GM18951 (cell line): ENCODE measurements at regions not wholly inside any gene's neighbourhood (a gene's known extent, or its start where the extent isn't known, plus 50 kb on each side); places are given as distances from the start of the nearest gene placed in this dataset.

Experiments used
- POLR2A ChIP-seq: IDR thresholded peaks from 4 replicates; pipeline ENCODE4 v1.6.1; 2011; ENCODE audit warnings: mild to moderate bottlenecking; ENCODE audit not compliant: insufficient read length, insufficient read depth; ENCODE audit errors: extremely low read depth
- in situ Hi-C: fragments of 300-500 bp; cut with MboI; formaldehyde crosslinking; loops from one replicate; pipeline ENCODE4 v1.12.0; 2022; ENCODE audit warnings: low sequenced_read_pairs, mixed read lengths, inconsistent platforms; ENCODE audit not compliant: unreplicated experiment

GRCh38 chr6:137954253-137954652 lies 87.2 kb downstream of the TNFAIP3 start:
- in situ Hi-C loops, result no loop called here
- no peak for TF ChIP-seq POLR2A

- in situ Hi-C loops, result no loop called here
- TF ChIP-seq POLR2A, result no peak
Measured at GRCh38 chr6:137956098-137956488, 89.0 kb downstream of the TNFAIP3 start.

DNA sequence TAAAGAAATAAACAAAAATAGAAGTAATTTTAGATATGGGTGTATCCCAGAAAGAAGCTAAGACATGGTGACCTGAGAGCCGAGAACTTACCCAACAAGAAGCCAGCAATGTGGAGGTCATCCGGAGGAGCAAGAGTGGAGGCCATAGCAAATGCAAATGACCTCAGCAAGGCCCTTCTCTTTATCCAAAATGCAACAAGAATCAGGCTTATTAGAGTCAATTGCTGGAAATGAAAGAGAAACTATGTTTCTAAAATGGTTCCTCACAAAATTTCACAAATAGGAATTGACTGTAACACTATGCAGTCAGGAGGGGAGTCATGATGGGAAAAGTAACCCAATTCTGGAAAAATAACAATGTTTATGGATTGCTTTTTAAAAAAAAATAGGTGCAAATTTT lies 90.4 kb downstream of the TNFAIP3 start:
- in situ Hi-C loops, result no loop called here
- no peak for TF ChIP-seq POLR2A

- in situ Hi-C loops, result no loop called here
- no peak for TF ChIP-seq POLR2A
Measured at GRCh38 chr6:137958811-137959565, 91.9 kb downstream of the TNFAIP3 start.

- in situ Hi-C loops, result no loop called here
- TF ChIP-seq POLR2A, result no peak
Measured at GRCh38 chr6:137962725-137963124, 95.7 kb downstream of the TNFAIP3 start.

DNA sequence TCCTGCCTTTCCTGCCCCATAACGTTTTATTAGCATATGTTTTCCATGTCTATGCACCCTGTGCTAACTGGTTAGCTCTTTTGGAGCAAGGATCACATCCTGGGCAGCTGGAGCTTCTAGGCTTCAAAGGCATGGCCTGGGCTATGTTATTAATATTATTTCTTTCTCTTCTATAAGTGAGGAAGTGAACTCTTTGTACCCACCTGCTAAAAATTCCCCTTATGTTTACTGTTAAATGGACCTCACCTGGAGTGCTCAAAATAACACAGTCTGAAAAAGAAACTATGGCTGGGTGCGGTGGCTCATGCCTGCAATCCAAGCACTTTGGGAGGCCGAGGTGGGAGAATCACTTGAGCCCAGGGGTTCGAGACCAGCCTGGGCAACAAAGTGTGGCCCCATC lies 97.8 kb downstream of the TNFAIP3 start:
- in situ Hi-C loops, result no loop called here
- no peak for TF ChIP-seq POLR2A

- in situ Hi-C loops, result no loop called here
- TF ChIP-seq POLR2A, result no peak
Measured at GRCh38 chr6:137967689-137968454, 100.8 kb downstream of the TNFAIP3 start.

DNA sequence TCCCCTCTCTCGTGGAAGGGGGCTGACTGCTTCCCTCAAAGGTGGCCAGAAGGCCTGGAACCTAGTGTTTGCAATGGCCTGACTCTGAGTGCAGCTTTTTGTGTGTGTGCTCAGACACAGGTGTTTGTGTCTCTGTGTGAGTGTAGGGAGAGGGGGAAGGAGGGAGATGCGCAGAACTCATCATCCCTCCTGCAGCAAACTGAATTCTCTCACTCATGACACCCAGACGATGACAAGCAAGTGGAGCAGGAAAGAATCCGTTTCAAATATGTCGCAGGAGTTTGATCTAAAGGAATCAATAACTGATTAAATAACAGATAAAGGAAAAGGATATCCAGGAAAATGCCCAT lies 101.4 kb downstream of the TNFAIP3 start:
- in situ Hi-C loops, result no loop called here

GRCh38 chr6:137968901-137969300 lies 101.8 kb downstream of the TNFAIP3 start:
- in situ Hi-C loops, result no loop called here

More for the DNA sequence above, 101.4 kb downstream of the TNFAIP3 start:
- TF ChIP-seq POLR2A, result no peak

GRCh38 chr6:137969874-137970273 lies 102.8 kb downstream of the TNFAIP3 start:
- in situ Hi-C loops, result loop anchor here (10.0 kb wide), 1 partner anchor 275 kb away; no protein-coding TSS in a partner anchor
- no peak for TF ChIP-seq POLR2A

More at GRCh38 chr6:137968901-137969300, 101.8 kb downstream of the TNFAIP3 start:
- no peak for TF ChIP-seq POLR2A

- in situ Hi-C loops, result loop anchor here (10.0 kb wide), 1 partner anchor 276 kb away; no protein-coding TSS in a partner anchor
Measured at GRCh38 chr6:137970368-137970767, 103.3 kb downstream of the TNFAIP3 start.

GRCh38 chr6:137973201-137973600 lies 106.1 kb downstream of the TNFAIP3 start:
- no peak for TF ChIP-seq POLR2A
- in situ Hi-C loops, result loop anchor here (10.0 kb wide), 1 partner anchor 278 kb away; no protein-coding TSS in a partner anchor

More at GRCh38 chr6:137970368-137970767, 103.3 kb downstream of the TNFAIP3 start:
- TF ChIP-seq POLR2A, result no peak

DNA sequence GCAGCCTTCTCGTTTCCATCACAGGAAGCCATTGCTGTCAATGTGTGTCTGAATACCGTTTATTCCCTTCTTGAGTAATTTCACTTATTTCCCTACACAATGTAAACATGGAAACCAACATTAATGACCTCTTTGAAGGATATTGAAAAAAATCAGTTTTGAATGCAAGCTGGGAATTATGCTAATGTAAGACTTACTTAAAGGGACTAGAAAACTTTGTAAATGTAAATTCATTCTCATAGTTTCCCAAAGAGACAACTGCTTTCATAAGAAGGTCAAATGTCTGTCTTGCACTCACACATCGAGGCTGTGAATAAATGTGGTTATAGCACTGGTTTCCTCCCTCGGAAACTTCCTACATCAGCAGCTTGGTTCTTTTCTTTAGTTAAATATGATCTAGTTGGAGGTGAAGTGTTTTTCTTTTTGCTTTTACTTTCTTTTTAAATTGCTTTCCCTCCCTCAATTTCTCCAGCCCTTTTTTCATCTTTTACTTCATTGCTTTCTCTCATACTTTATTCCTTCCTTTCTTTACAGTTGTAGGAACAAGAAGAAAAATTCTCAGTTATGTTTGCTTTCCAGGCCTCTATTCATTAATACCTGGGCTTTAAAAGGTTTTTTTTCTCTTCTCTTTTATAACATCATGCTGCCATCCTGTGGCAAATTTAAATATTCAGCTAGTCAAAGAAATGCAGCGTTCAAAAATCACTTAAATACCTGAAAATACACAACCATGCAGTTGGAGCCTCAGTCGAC lies 108.3 kb downstream of the TNFAIP3 start:
- no peak for TF ChIP-seq POLR2A
- in situ Hi-C loops, result loop anchor here (10.0 kb wide), 1 partner anchor 281 kb away; no protein-coding TSS in a partner anchor
